ENCODE measurements at regions not wholly inside any gene's neighbourhood (a gene's known extent, or its start where the extent isn't known, plus 50 kb on each side); places are given as distances from the start of the nearest gene placed in this dataset.

- no peak overlapping the region for H3K27ac ChIP-seq (ENCODE audit: extremely low read depth, low read depth, low read length)
- H3K4me1 ChIP-seq (ENCODE audit: control insufficient read depth, insufficient read depth, low read length) = no peaks in the 10 kb centered on the region
- no peaks in the 10 kb centered on the region for H3K36me3 ChIP-seq (ENCODE audit: control insufficient read depth in 2 of 2, insufficient read depth in 1 of 2, low read length in 2 of 2)
- no peak for TF ChIP-seq BCL11B (tag by site-specific recombination; IDR thresholded peaks at IDR 0.05; ENCODE audit: low read depth)
- no peak for TF ChIP-seq ZNF184 (tag by site-specific recombination; IDR thresholded peaks at IDR 0.05)
- TF ChIP-seq ZNF221 (tag by site-specific recombination; IDR thresholded peaks at IDR 0.05; ENCODE audit: borderline replicate concordance) = no peak
- no peak for TF ChIP-seq ZNF501 (tag by site-specific recombination; IDR thresholded peaks at IDR 0.05)
- TF ChIP-seq, protein P1, sequence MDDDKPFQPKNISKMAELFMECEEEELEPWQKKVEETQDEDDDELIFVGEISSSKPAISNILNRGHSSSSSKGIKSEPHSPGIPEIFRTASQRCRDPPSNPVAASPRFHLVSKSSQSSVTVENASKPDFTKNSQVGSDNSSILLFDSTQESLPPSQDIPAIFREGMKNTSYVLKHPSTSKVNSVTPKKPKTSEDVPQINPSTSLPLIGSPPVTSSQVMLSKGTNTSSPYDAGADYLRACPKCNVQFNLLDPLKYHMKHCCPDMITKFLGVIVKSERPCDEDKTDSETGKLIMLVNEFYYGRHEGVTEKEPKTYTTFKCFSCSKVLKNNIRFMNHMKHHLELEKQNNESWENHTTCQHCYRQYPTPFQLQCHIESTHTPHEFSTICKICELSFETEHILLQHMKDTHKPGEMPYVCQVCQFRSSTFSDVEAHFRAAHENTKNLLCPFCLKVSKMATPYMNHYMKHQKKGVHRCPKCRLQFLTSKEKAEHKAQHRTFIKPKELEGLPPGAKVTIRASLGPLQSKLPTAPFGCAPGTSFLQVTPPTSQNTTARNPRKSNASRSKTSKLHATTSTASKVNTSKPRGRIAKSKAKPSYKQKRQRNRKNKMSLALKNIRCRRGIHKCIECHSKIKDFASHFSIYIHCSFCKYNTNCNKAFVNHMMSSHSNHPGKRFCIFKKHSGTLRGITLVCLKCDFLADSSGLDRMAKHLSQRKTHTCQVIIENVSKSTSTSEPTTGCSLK (tag by site-specific recombination; IDR thresholded peaks at IDR 0.05) = no peak
- TF ChIP-seq HOXA7 (CRISPR knock-in tag; IDR thresholded peaks at IDR 0.05; ENCODE audit: borderline replicate concordance) = no peak
- TF ChIP-seq ZNF747 (tag by site-specific recombination; IDR thresholded peaks at IDR 0.05) = no peak
- TF ChIP-seq ZNF549 (tag by site-specific recombination; IDR thresholded peaks at IDR 0.05) = no peak
- no peak for TF ChIP-seq KLF1 (tag by site-specific recombination; IDR thresholded peaks at IDR 0.05)
- TF ChIP-seq ZNF133 (tag by site-specific recombination; IDR thresholded peaks at IDR 0.05) = no peak
- no peak for TF ChIP-seq MYNN (tag by site-specific recombination; IDR thresholded peaks at IDR 0.05; ENCODE audit: borderline replicate concordance)
- no peak for TF ChIP-seq ZNF10 (tag by site-specific recombination; IDR thresholded peaks at IDR 0.05)
- TF ChIP-seq ZNF623 (tag by site-specific recombination; IDR thresholded peaks at IDR 0.05) = no peak
- no peak for TF ChIP-seq KLF9 (tag by site-specific recombination; IDR thresholded peaks at IDR 0.05; ENCODE audit: low read depth)
- no peak for TF ChIP-seq WT1 (tag by site-specific recombination; IDR thresholded peaks at IDR 0.05)
- CTCF ChIA-PET = no interaction called here
- H3K4me3 ChIP-seq (ENCODE audit: low read depth, low read length) = no peak overlapping the region
- POLR2A ChIA-PET = no interaction called here
- H3K9me3 ChIP-seq (ENCODE audit: control insufficient read depth, insufficient read depth, low read depth, low read length) = no peaks in the 10 kb centered on the region
Observed at GRCh38 chr6:119781365-119781764, 431.8 kb upstream of the MAN1A1 start.

- H3K4me1 ChIP-seq (ENCODE audit: control insufficient read depth, insufficient read depth, low read length) = no peaks in the 10 kb centered on the region
- TF ChIP-seq ZNF626 (tag by site-specific recombination; IDR thresholded peaks at IDR 0.05) = no peak
- no peak for TF ChIP-seq ZNF529 (tag by site-specific recombination; IDR thresholded peaks at IDR 0.05; ENCODE audit: insufficient replicate concordance)
- no peak for TF ChIP-seq ZNF426 (tag by site-specific recombination; IDR thresholded peaks at IDR 0.05)
- no peak for TF ChIP-seq ZNF521 (tag by site-specific recombination; IDR thresholded peaks at IDR 0.05)
- TF ChIP-seq ZNF140 (tag by site-specific recombination; IDR thresholded peaks at IDR 0.05) = no peak
- TF ChIP-seq ZBTB8A (tag by site-specific recombination; IDR thresholded peaks at IDR 0.05) = no peak
- TF ChIP-seq ELK4 (IDR thresholded peaks at IDR 0.05; ENCODE audit: borderline replicate concordance, low read depth, low read length) = no peak
- no peak for TF ChIP-seq FEZF1 (tag by site-specific recombination; IDR thresholded peaks at IDR 0.05)
- TF ChIP-seq ZNF302 (tag by site-specific recombination; IDR thresholded peaks at IDR 0.05; ENCODE audit: low read depth) = no peak
- no peak overlapping the region for H3K27ac ChIP-seq (ENCODE audit: extremely low read depth, low read depth, low read length)
- POLR2A ChIA-PET = no interaction called here
- no peaks in the 10 kb centered on the region for H3K36me3 ChIP-seq (ENCODE audit: control insufficient read depth in 2 of 2, insufficient read depth in 1 of 2, low read length in 2 of 2)
- H3K4me3 ChIP-seq (ENCODE audit: low read depth, low read length) = no peak overlapping the region
- no peaks in the 10 kb centered on the region for H3K9me3 ChIP-seq (ENCODE audit: control insufficient read depth, insufficient read depth, low read depth, low read length)
- CTCF ChIA-PET = no interaction called here
Observed at GRCh38 chr6:119768201-119768600, 418.6 kb upstream of the MAN1A1 start.

All from HEK293 (cell line).